SU-DHL-6 (cell line): ENCODE measurements at regions not wholly inside any gene's neighbourhood (a gene's known extent, or its start where the extent isn't known, plus 50 kb on each side); places are given as distances from the start of the nearest gene placed in this dataset.

ENCODE experiments used
- H2AFZ ChIP-seq: fragments of 200-600 bp; sonication (generic); 2 replicates; pipeline ENCODE4 v1.6.1; 2014; ENCODE audit warnings: low read depth, mild to moderate bottlenecking, moderate library complexity, mixed read lengths, antibody characterized with exemption, low read length; ENCODE audit not compliant: severe bottlenecking
- H3F3A ChIP-seq: fragments of 200-600 bp; shearing (Covaris generic); 2 replicates; pipeline ENCODE4 v1.6.0; 2016; ENCODE audit warnings: antibody characterized with exemption, mild to moderate bottlenecking; ENCODE audit not compliant: insufficient read depth
- H3K27ac ChIP-seq: fragments of 200-600 bp; sonication (generic); 2 replicates; pipeline ENCODE4 v1.5.1; 2016; ENCODE audit warnings: low read depth, mild to moderate bottlenecking, low read length, moderate library complexity, mixed read lengths
- H3K27me3 ChIP-seq: fragments of 200-600 bp; sonication (generic), shearing (Covaris generic); 2 replicates; pipeline ENCODE4 v1.6.0; 2014; ENCODE audit warnings: mild to moderate bottlenecking, low read length
- H3K36me3 ChIP-seq: fragments of 200-600 bp; sonication (generic); 2 replicates; pipeline ENCODE4 v1.6.1; 2014; ENCODE audit warnings: mild to moderate bottlenecking, low read length, mixed read lengths
- H3K4me2 ChIP-seq: fragments of 300-600, 200-600 bp; shearing (Covaris generic), sonication (generic); 2 replicates; pipeline ENCODE4 v1.6.0; 2014; ENCODE audit warnings: low read length, low read depth, mild to moderate bottlenecking; ENCODE audit not compliant: poor library complexity, severe bottlenecking
- H3K4me3 ChIP-seq: fragments of 200-600 bp; sonication (generic); 2 replicates; pipeline ENCODE4 v1.5.1; 2014; ENCODE audit warnings: antibody characterized with exemption, low read length, mild to moderate bottlenecking, mixed read lengths; ENCODE audit not compliant: insufficient read depth, poor library complexity, severe bottlenecking
- H3K79me2 ChIP-seq: fragments of 200-600 bp; sonication (generic); 2 replicates; pipeline ENCODE4 v1.6.1; 2014; ENCODE audit warnings: mild to moderate bottlenecking, low read length, moderate library complexity; ENCODE audit not compliant: insufficient read depth
- H3K9ac ChIP-seq: fragments of 200-600 bp; sonication (generic); 2 replicates; pipeline ENCODE4 v1.7.0; 2014; ENCODE audit warnings: mild to moderate bottlenecking, low read length
- H3K9me2 ChIP-seq: fragments of 200-600 bp; sonication (generic); replicated peaks from 2 replicates; pipeline ENCODE4 v1.6.1; 2014; ENCODE audit warnings: low read length; ENCODE audit not compliant: insufficient read depth
- H3K9me3 ChIP-seq: fragments of 200-600 bp; sonication (generic); 2 replicates; pipeline ENCODE4 v1.6.1; 2014; ENCODE audit warnings: low read length, mixed read lengths; ENCODE audit not compliant: insufficient read depth
- H4K20me1 ChIP-seq: fragments of 200-600 bp; sonication (generic); 2 replicates; pipeline ENCODE4 v1.6.1; 2014; ENCODE audit warnings: low read depth, mild to moderate bottlenecking, antibody characterized with exemption, low read length, moderate library complexity, mixed read lengths
- EZH2phosphoT487 ChIP-seq: fragments of 200-600 bp; sonication (generic), shearing (Covaris generic); conservative IDR thresholded peaks from 2 replicates; pipeline ENCODE4 v1.6.1; 2018; ENCODE audit warnings: mild to moderate bottlenecking, antibody characterized with exemption, low read length, moderate library complexity, mixed read lengths
- TF ChIP-seq, protein P1 (sequence below): fragments of 200-600 bp; sonication (generic); IDR thresholded peaks from one replicate; pipeline ENCODE4 v1.5.1; 2017; ENCODE audit warnings: antibody characterized with exemption, mild to moderate bottlenecking, low read length, moderate library complexity; ENCODE audit not compliant: insufficient read depth, poor library complexity, severe bottlenecking

DNA sequence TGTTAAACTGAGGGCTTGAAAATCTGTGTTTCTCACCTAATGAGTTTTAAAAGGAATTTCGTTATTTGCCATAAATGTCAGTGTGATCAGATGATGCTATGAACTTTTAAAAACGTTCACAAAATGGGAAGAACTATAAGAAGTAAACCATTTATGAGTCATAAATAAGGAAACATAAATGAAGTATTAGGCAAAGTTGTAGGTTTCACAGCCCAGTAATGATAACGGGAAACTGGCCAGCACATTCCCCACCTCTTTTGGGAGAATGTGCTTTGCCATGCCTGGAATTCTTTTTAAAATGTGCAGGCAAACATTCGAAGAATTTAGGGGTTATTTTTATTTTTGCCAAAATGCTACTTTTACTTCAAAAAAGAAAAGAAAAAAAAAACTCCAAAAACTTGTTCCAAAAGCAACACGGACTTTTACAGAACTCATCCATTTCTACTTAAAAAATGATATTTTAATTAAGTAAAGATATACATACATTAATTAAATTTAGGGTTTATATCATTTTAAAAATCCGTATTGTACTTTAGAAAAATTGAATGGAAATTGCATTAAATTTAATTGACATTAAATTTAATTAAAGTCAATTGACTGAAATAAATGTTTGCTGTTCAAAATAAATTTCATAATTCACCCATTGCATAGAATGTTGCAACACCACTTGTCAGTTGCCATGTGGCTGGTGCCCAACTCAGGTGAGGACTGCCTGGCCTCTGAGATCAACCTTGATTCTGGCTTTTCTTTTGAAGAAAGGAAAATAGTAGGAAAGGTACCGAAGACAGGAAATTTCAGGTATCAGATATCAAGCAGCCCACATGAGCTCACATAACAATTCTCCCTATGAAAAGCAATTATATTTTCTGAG, 1198.5 kb downstream of the EFNB2 start:
- Histone ChIP-seq H3K9ac (no peak overlapping the region), H4K20me1 (no peaks in the 10 kb centered on the region), H3K4me3 (no peak overlapping the region), H2AFZ (no peak overlapping the region), H3K79me2 (no peaks in the 10 kb centered on the region), H3K4me2 (no peak overlapping the region), H3F3A (no peaks in the 10 kb centered on the region), H3K9me3 (no peaks in the 10 kb centered on the region; the same call in 1 of the 2 replicates), H3K27me3 (no peaks in the 10 kb centered on the region), H3K9me2 (no peaks in the 10 kb centered on the region), H3K27ac (no peak overlapping the region), H3K36me3 (no peaks in the 10 kb centered on the region)
- no peak for TF ChIP-seq EZH2phosphoT487
- TF ChIP-seq, protein P1, sequence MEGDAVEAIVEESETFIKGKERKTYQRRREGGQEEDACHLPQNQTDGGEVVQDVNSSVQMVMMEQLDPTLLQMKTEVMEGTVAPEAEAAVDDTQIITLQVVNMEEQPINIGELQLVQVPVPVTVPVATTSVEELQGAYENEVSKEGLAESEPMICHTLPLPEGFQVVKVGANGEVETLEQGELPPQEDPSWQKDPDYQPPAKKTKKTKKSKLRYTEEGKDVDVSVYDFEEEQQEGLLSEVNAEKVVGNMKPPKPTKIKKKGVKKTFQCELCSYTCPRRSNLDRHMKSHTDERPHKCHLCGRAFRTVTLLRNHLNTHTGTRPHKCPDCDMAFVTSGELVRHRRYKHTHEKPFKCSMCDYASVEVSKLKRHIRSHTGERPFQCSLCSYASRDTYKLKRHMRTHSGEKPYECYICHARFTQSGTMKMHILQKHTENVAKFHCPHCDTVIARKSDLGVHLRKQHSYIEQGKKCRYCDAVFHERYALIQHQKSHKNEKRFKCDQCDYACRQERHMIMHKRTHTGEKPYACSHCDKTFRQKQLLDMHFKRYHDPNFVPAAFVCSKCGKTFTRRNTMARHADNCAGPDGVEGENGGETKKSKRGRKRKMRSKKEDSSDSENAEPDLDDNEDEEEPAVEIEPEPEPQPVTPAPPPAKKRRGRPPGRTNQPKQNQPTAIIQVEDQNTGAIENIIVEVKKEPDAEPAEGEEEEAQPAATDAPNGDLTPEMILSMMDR: no peak

DNA sequence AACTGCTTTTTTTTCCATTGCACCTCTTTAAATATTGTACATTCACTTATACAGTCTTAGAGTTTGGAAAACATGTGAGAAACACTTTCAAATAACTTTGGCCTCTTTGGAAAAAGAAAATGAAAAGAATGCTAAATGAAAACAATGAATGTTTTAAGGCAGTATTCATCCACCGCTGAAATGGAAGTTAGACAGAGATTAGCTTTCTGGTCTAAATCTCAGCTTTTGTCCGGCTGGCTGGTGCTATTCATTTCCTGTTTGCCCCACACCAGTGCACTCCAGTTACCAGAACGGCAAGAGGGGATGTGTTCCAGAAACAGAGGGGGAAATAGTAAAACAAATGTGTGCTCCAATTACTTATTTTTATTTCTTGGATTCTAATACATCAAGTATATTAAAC, 1201.3 kb downstream of the EFNB2 start:
- Histone ChIP-seq H3K9me3 (no peaks in the 10 kb centered on the region; the same call in 1 of the 2 replicates), H3F3A (no peaks in the 10 kb centered on the region), H3K27ac (no peak overlapping the region), H3K79me2 (no peaks in the 10 kb centered on the region), H3K4me3 (no peak overlapping the region), H3K9me2 (no peaks in the 10 kb centered on the region), H3K36me3 (no peaks in the 10 kb centered on the region), H3K27me3 (no peaks in the 10 kb centered on the region), H3K9ac (no peak overlapping the region), H3K4me2 (no peak overlapping the region), H2AFZ (no peak overlapping the region), H4K20me1 (no peaks in the 10 kb centered on the region)
- TF ChIP-seq, protein P1: no peak

DNA sequence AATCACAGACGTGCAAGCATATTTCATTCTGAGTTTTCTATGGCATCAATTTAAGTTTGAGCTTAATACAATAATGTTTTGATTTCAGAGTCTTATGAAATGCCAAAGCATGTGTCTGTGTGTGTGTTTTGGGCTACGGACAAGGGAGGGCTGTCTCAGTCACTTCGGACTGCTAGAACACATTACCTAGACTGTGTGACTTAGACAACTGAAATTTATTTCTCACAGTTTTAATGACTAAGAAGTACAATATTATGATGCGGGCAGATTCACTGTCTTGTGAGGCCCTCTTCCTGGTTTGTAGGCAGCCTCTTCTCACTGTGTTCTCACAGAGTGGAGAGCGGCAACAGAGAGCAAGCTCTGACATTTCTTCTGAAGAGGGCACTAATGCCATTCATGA, 1202.0 kb downstream of the EFNB2 start:
- Histone ChIP-seq H3K36me3 (no peaks in the 10 kb centered on the region), H3K9ac (no peak overlapping the region), H3K27ac (no peak overlapping the region), H4K20me1 (no peaks in the 10 kb centered on the region), H2AFZ (no peak overlapping the region), H3K4me3 (no peak overlapping the region), H3F3A (no peaks in the 10 kb centered on the region), H3K27me3 (no peaks in the 10 kb centered on the region), H3K4me2 (no peak overlapping the region), H3K9me2 (no peaks in the 10 kb centered on the region), H3K79me2 (no peaks in the 10 kb centered on the region), H3K9me3 (no peaks in the 10 kb centered on the region; the same call in 1 of the 2 replicates)
- TF ChIP-seq EZH2phosphoT487: no peak
- TF ChIP-seq, protein P1: no peak
